Neural cell (in vitro differentiated cells): ENCODE measurements at regions not wholly inside any gene's neighbourhood (a gene's known extent, or its start where the extent isn't known, plus 50 kb on each side); places are given as distances from the start of the nearest gene placed in this dataset.

Source experiments
- H2AFZ ChIP-seq: fragments of 200-600, 300-800 bp; sonication (generic), shearing (Covaris generic); 2 replicates; pipeline ENCODE4 v1.6.0; 2014; ENCODE audit warnings: low read depth, mild to moderate bottlenecking, antibody characterized with exemption, low read length, moderate library complexity
- H3F3A ChIP-seq: fragments of 200-600 bp; shearing (Covaris generic); 2 replicates; pipeline ENCODE4 v1.6.1; 2016; ENCODE audit warnings: mild to moderate bottlenecking, moderate library complexity, mixed read lengths, antibody characterized with exemption, low read length; ENCODE audit not compliant: insufficient read depth, poor library complexity, severe bottlenecking
- H3K27ac ChIP-seq: fragments of 200-600, 300-800 bp; sonication (generic), shearing (Covaris generic); 2 replicates; pipeline ENCODE4 v1.5.1; 2014; ENCODE audit warnings: mild to moderate bottlenecking, low read length, moderate library complexity
- H3K27me3 ChIP-seq: fragments of 300-800, 200-600 bp; sonication (generic), shearing (Covaris generic); 2 replicates; pipeline ENCODE4 v1.6.0; 2014; ENCODE audit warnings: mild to moderate bottlenecking, low read depth, low read length, moderate library complexity; ENCODE audit not compliant: insufficient read depth
- H3K36me3 ChIP-seq: fragments of 300-800, 200-600 bp; sonication (generic), shearing (Covaris generic); 2 replicates; pipeline ENCODE4 v1.5.1; 2014; ENCODE audit warnings: mild to moderate bottlenecking, antibody characterized with exemption, low read length, moderate library complexity; ENCODE audit not compliant: insufficient read depth
- H3K4me2 ChIP-seq: fragments of 300-800, 200-600 bp; sonication (generic), shearing (Covaris generic); 2 replicates; pipeline ENCODE4 v1.6.0; 2014; ENCODE audit warnings: mild to moderate bottlenecking, low read length
- H3K4me3 ChIP-seq: fragments of 300-800, 200-600 bp; sonication (generic), shearing (Covaris generic); 2 replicates; pipeline ENCODE4 v1.5.1; 2014; ENCODE audit warnings: mild to moderate bottlenecking, low read length, moderate library complexity
- H3K79me2 ChIP-seq: fragments of 200-600 bp; shearing (Covaris generic); replicated peaks from 2 replicates; pipeline ENCODE4 v1.6.0; 2014; ENCODE audit warnings: mild to moderate bottlenecking, low read length, moderate library complexity; ENCODE audit not compliant: insufficient read depth
- H3K9ac ChIP-seq: fragments of 300-800, 200-600 bp; sonication (generic), shearing (Covaris generic); 2 replicates; pipeline ENCODE4 v1.6.1; 2016; ENCODE audit warnings: mild to moderate bottlenecking, low read length, mixed read lengths
- H3K9me2 ChIP-seq: fragments of 200-600 bp; shearing (Covaris generic); 2 replicates; pipeline ENCODE4 v1.6.1; 2016; ENCODE audit warnings: mild to moderate bottlenecking, low read length, mixed read lengths; ENCODE audit not compliant: insufficient read depth
- H3K9me3 ChIP-seq: fragments of 200-600, 300-800 bp; sonication (generic), shearing (Covaris generic); 2 replicates; pipeline ENCODE4 v1.6.1; 2016; ENCODE audit warnings: mild to moderate bottlenecking, mixed run types, low read length, moderate library complexity, mixed read lengths
- H4K20me1 ChIP-seq: fragments of 200-600 bp; shearing (Covaris generic); 2 replicates; pipeline ENCODE4 v1.6.1; 2016; ENCODE audit warnings: mild to moderate bottlenecking, mixed run types; ENCODE audit not compliant: insufficient read depth
- CTCF ChIP-seq: fragments of 450-650 bp; IDR thresholded peaks from 2 replicates; pipeline ENCODE4 v1.5.1; 2014; ENCODE audit warnings: antibody characterized with exemption, mild to moderate bottlenecking, moderate library complexity; ENCODE audit not compliant: poor library complexity, severe bottlenecking
- EP300 ChIP-seq: fragments of 450-650 bp; conservative IDR thresholded peaks from 2 replicates; pipeline ENCODE4 v1.6.1; 2014; ENCODE audit warnings: antibody characterized with exemption, mild to moderate bottlenecking, moderate library complexity; ENCODE audit not compliant: poor library complexity, severe bottlenecking
- EZH2 ChIP-seq: fragments of 200-600, 300-800 bp; shearing (Covaris generic), sonication (generic); IDR thresholded peaks from 2 replicates; pipeline ENCODE4 v1.6.1; 2014; ENCODE audit warnings: antibody characterized with exemption, low read length, borderline replicate concordance, mild to moderate bottlenecking; ENCODE audit not compliant: insufficient read depth, poor library complexity, severe bottlenecking
- MXI1 ChIP-seq: fragments of 450-650 bp; conservative IDR thresholded peaks from 2 replicates; pipeline ENCODE4 v1.6.1; 2014; ENCODE audit warnings: antibody characterized with exemption, mild to moderate bottlenecking; ENCODE audit not compliant: poor library complexity, severe bottlenecking
- POLR2AphosphoS5 ChIP-seq: IDR thresholded peaks from 2 replicates; pipeline ENCODE4 v1.6.1; 2012
- RAD21 ChIP-seq: fragments of 450-650 bp; conservative IDR thresholded peaks from 2 replicates; pipeline ENCODE4 v1.6.1; 2014; ENCODE audit warnings: antibody characterized with exemption, mild to moderate bottlenecking, moderate library complexity
- REST ChIP-seq: IDR thresholded peaks from 2 replicates; pipeline ENCODE4 v1.6.1; 2012; ENCODE audit warnings: borderline replicate concordance
- SMC3 ChIP-seq: fragments of 450-650 bp; conservative IDR thresholded peaks from 2 replicates; pipeline ENCODE4 v1.6.1; 2014; ENCODE audit warnings: antibody characterized with exemption, mild to moderate bottlenecking, moderate library complexity; ENCODE audit not compliant: poor library complexity
- TAF1 ChIP-seq: IDR thresholded peaks from 2 replicates; pipeline ENCODE4 v1.6.1; 2012; ENCODE audit warnings: low read depth

GRCh38 chrX:140088438-140088837, 123.1 kb upstream of the CXorf66 start:
- no peak overlapping the region for H3K4me2 ChIP-seq
- H3F3A ChIP-seq, result no peaks in the 10 kb centered on the region
- H3K27me3 ChIP-seq, result no peaks in the 10 kb centered on the region
- H3K9me3 ChIP-seq, result no peaks in the 10 kb centered on the region
- H3K9me2 ChIP-seq, result no peaks in the 10 kb centered on the region
- no peak overlapping the region for H3K9ac ChIP-seq
- TF ChIP-seq EP300 (no peak), CTCF (no peak), MXI1 (no peak), RAD21 (no peak), SMC3 (no peak), REST (no peak), EZH2 (no peak), TAF1 (no peak), POLR2AphosphoS5 (no peak)
- no peak overlapping the region for H2AFZ ChIP-seq
- no peak overlapping the region for H3K4me3 ChIP-seq
- H3K36me3 ChIP-seq, result no peaks in the 10 kb centered on the region
- H3K79me2 ChIP-seq, result no peaks in the 10 kb centered on the region
- H4K20me1 ChIP-seq, result no peaks in the 10 kb centered on the region
- no peak overlapping the region for H3K27ac ChIP-seq

- H3F3A ChIP-seq, result no peaks in the 10 kb centered on the region
- no peaks in the 10 kb centered on the region for H3K79me2 ChIP-seq
- H3K4me2 ChIP-seq, result no peak overlapping the region
- H3K27ac ChIP-seq, result no peak overlapping the region
- H3K36me3 ChIP-seq, result no peaks in the 10 kb centered on the region
- H3K9me3 ChIP-seq, result no peaks in the 10 kb centered on the region
- no peaks in the 10 kb centered on the region for H3K27me3 ChIP-seq
- no peak overlapping the region for H3K4me3 ChIP-seq
- no peak for TF ChIP-seq RAD21
- no peak for TF ChIP-seq TAF1
- no peak for TF ChIP-seq EZH2
- TF ChIP-seq REST, result no peak
- TF ChIP-seq POLR2AphosphoS5, result no peak
- no peak for TF ChIP-seq EP300
- TF ChIP-seq MXI1, result no peak
- no peak for TF ChIP-seq SMC3
- TF ChIP-seq CTCF, result no peak
- no peak overlapping the region for H3K9ac ChIP-seq
- no peaks in the 10 kb centered on the region for H4K20me1 ChIP-seq
- no peak overlapping the region for H2AFZ ChIP-seq
- H3K9me2 ChIP-seq, result no peaks in the 10 kb centered on the region
Measured at GRCh38 chrX:140087875-140088274, 122.6 kb upstream of the CXorf66 start.
